ENCODE measurements at regions not wholly inside any gene's neighbourhood (a gene's known extent, or its start where the extent isn't known, plus 50 kb on each side); places are given as distances from the start of the nearest gene placed in this dataset.

- peak; percentile 25 for DNase-seq (ENCODE audit: low read depth)
These were observed 180.8 kb upstream of the BCOR start for GRCh38 chrX:40278340-40279090.

GRCh38 chrX:40277672-40278071, 179.9 kb upstream of the BCOR start:
- DNase-seq (ENCODE audit: low read depth): no peak

GRCh38 chrX:40273356-40274050, 175.7 kb upstream of the BCOR start:
- no peak for DNase-seq (ENCODE audit: low read depth)

GRCh38 chrX:40272776-40273175, 175.0 kb upstream of the BCOR start:
- no peak for DNase-seq (ENCODE audit: low read depth)

GRCh38 chrX:40272141-40272540, 174.4 kb upstream of the BCOR start:
- DNase-seq (ENCODE audit: low read depth): no peak

- DNase-seq (ENCODE audit: low read depth): no peak
These were observed 170.4 kb upstream of the BCOR start for GRCh38 chrX:40268188-40268520.

GRCh38 chrX:40267334-40268187, 169.8 kb upstream of the BCOR start:
- DNase-seq (ENCODE audit: low read depth): no peak

GRCh38 chrX:40266490-40267333, 169.0 kb upstream of the BCOR start:
- peak; percentile 67 for DNase-seq (ENCODE audit: low read depth)

- DNase-seq (ENCODE audit: low read depth): no peak
These were observed 168.2 kb upstream of the BCOR start for GRCh38 chrX:40265936-40266335.

GRCh38 chrX:40263014-40263560, 165.3 kb upstream of the BCOR start:
- no peak for DNase-seq (ENCODE audit: low read depth)

- peak; percentile 53 for DNase-seq (ENCODE audit: low read depth)
These were observed 164.6 kb upstream of the BCOR start for GRCh38 chrX:40262157-40263013.

GRCh38 chrX:40261833-40262156, 164.0 kb upstream of the BCOR start:
- no peak for DNase-seq (ENCODE audit: low read depth)

GRCh38 chrX:40260146-40260747, 162.5 kb upstream of the BCOR start:
- DNase-seq (ENCODE audit: low read depth): peak; percentile 37

GRCh38 chrX:40258909-40259308, 161.2 kb upstream of the BCOR start:
- no peak for DNase-seq (ENCODE audit: low read depth)

- DNase-seq (ENCODE audit: low read depth): no peak
These were observed 156.0 kb upstream of the BCOR start for GRCh38 chrX:40253771-40254170.

GRCh38 chrX:40249582-40249981, 151.8 kb upstream of the BCOR start:
- no peak for DNase-seq (ENCODE audit: low read depth)

- DNase-seq (ENCODE audit: low read depth): no peak
These were observed 151.1 kb upstream of the BCOR start for GRCh38 chrX:40248822-40249221.

GRCh38 chrX:40247848-40248622, 150.3 kb upstream of the BCOR start:
- no peak for DNase-seq (ENCODE audit: low read depth)

GRCh38 chrX:40247382-40247781, 149.6 kb upstream of the BCOR start:
- no peak for DNase-seq (ENCODE audit: low read depth)

Measured in iris pigment epithelial cell (primary cell).